ENCODE measurements at regions not wholly inside any gene's neighbourhood (a gene's known extent, or its start where the extent isn't known, plus 50 kb on each side); places are given as distances from the start of the nearest gene placed in this dataset.

DNA sequence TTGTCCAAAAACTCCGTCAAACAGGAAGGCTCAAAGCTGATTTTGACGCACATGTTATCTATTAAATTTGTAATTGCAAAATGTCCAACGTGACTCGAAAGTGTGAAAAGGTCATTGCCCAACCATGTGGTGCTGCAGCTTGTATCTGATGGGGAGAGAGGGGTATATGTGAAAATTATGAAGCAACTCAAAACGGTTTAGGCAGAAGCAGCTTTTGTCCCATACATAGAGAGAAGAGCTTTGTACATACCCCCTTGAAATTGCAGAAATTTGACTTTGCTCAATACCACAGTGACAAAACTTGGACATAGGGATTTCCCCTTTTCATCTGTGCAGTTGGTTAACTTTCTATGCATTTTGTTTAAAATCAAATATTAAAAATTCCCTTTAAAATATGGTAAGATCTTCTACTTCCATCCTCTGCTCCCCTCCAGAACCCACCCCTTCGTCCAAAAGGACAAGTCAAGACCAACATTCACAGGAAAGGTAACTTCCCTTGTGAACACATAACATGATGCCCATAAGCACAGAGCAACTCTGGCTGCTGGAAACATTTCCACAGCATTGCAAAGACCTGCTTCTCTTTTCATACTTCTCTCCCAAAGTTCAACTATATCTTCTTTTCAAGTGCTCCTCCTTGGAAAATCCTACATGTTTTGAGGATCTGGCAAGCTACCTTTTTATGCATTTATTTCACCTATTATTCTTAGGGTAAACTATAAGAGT is 253.7 kb upstream of the THBS1 start:
- Histone ChIP-seq H3K4me3 (no peak overlapping the region), H3K4me1 (peaks cover 0 to 12% (median 5%) of the 10 kb centered on the region in 3 donors), H3K27me3 (no peaks in the 10 kb centered on the region), H3K36me3 (no peaks in the 10 kb centered on the region), H3K9me3 (no peaks in the 10 kb centered on the region), H3K27ac (peak overlapping the region in 1 of 4 donors; percentile 46)
- WGBS, 2 donors: 70 to 76% methylated on average over 6 of the region's 6 CpGs
- no peak for DNase-seq
- TF ChIP-seq, protein P1, sequence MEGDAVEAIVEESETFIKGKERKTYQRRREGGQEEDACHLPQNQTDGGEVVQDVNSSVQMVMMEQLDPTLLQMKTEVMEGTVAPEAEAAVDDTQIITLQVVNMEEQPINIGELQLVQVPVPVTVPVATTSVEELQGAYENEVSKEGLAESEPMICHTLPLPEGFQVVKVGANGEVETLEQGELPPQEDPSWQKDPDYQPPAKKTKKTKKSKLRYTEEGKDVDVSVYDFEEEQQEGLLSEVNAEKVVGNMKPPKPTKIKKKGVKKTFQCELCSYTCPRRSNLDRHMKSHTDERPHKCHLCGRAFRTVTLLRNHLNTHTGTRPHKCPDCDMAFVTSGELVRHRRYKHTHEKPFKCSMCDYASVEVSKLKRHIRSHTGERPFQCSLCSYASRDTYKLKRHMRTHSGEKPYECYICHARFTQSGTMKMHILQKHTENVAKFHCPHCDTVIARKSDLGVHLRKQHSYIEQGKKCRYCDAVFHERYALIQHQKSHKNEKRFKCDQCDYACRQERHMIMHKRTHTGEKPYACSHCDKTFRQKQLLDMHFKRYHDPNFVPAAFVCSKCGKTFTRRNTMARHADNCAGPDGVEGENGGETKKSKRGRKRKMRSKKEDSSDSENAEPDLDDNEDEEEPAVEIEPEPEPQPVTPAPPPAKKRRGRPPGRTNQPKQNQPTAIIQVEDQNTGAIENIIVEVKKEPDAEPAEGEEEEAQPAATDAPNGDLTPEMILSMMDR (IDR thresholded peaks at IDR 0.05): no peak
- no peak for TF ChIP-seq POLR2A (IDR thresholded peaks at IDR 0.05)
- intact Hi-C loops (cut with DNase I): no loop called here

DNA sequence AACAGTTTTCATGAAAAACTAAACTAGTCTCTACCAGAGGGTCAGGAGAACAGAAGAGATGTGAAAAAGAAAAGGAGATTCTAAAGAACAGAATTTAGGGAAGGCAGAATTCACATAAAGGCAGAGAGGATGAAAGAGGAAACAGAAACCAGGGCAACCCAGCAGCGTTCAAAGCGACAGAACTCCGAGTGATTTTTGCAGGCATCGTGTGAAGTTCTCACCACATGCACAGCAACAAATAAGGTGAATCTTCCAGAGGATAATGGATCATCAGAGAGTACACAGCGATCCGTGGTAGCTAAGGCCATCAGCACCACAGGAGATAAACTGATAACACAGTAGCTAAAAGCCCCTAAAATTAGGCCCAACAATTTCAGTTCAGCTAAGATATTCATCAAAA is 250.8 kb upstream of the THBS1 start:
- WGBS, 2 donors: 77 to 81% methylated on average over 6 of the region's 6 CpGs
- DNase-seq: no peak
- Histone ChIP-seq H3K27me3 (no peaks in the 10 kb centered on the region), H3K4me1 (peaks cover 4 to 33% (median 17%) of the 10 kb centered on the region in 3 donors), H3K9me3 (no peaks in the 10 kb centered on the region), H3K27ac (no peak overlapping the region), H3K4me3 (no peak overlapping the region), H3K36me3 (no peaks in the 10 kb centered on the region)
- no peak for TF ChIP-seq POLR2A (IDR thresholded peaks at IDR 0.05)
- TF ChIP-seq, protein P1 (IDR thresholded peaks at IDR 0.05): no peak
- intact Hi-C loops (cut with DNase I): no loop called here

DNA sequence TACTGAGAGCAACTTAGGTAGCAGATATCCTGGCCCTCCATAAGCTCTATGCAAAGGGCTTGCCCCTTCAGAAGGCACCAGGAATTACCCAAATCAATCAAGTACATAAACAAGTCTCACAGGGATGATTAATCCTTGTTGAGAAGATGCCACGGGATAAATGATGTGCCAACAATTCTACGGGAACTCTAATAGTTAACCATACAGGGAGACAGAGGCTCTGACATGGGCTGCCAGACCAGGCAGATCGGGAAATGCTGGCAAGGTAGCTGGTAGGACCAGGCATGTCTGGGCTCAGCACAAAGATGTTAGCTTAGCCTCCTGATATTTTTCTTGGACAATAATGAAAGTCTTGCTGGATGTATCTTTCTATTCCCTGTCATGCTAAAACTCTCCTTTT is 249.3 kb upstream of the THBS1 start:
- no peak for DNase-seq
- TF ChIP-seq, protein P1 (IDR thresholded peaks at IDR 0.05): no peak
- TF ChIP-seq POLR2A (IDR thresholded peaks at IDR 0.05): no peak
- Histone ChIP-seq H3K4me3 (no peak overlapping the region), H3K4me1 (peaks cover 4 to 42% (median 17%) of the 10 kb centered on the region in 3 donors), H3K27ac (peak overlapping the region; percentile 3 to 59 (median 34)), H3K36me3 (no peaks in the 10 kb centered on the region), H3K27me3 (no peaks in the 10 kb centered on the region), H3K9me3 (no peaks in the 10 kb centered on the region)
- whole genome bisulfite sequencing, 2 donors: 39 to 40% methylated on average over 3 of the region's 3 CpGs
- intact Hi-C loops (cut with DNase I): no loop called here

DNA sequence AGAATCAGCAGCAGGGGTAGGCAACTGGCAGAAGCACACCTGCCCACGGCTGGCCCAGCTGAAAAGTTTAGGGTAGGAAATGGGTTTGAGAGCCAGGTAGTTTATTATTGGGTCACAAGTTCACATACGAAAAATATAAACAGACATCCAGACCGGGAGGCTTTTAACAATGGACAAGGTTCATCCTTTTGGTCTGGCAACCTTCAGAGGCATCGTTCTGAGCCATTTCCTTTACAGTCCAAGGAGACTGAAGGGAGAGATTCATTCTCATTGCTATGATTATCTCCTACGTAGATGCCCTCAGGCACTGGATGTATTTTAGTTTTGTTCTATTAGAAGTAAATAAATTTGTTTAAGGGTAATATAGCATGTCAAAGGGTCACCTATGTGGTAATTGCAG is 248.0 kb upstream of the THBS1 start:
- 27 to 36% methylated on average over 5 of the region's 5 CpGs for WGBS, 2 donors
- Histone ChIP-seq H3K36me3 (no peaks in the 10 kb centered on the region), H3K9me3 (no peaks in the 10 kb centered on the region), H3K4me3 (no peak overlapping the region), H3K4me1 (peaks cover 4 to 42% (median 21%) of the 10 kb centered on the region in 3 donors), H3K27ac (peak overlapping the region in 3 of 4 donors; percentile 24 to 59 (median 44)), H3K27me3 (no peaks in the 10 kb centered on the region)
- DNase-seq: no peak
- TF ChIP-seq, protein P1 (IDR thresholded peaks at IDR 0.05): no peak
- no peak for TF ChIP-seq POLR2A (IDR thresholded peaks at IDR 0.05)
- intact Hi-C loops (cut with DNase I): no loop called here

DNA sequence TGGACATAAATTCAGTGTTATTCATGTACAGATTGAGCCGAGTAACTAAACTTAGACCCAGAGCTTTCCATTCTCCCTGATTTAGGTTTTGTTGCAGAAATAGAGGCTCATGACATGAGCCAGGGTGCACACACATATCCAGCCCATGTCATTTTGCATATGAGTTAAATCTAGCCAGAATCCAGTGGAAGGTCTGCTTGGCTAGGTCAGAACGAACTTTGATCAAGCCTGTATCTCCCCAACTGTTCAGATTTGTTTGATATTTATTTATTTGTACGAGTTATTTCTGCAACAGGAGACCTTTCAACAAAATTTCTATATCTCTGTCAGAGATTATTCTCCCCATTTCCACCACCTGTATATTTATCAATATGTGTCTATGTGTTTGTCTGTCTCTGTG is 247.5 kb upstream of the THBS1 start:
- 74% methylated on average over 3 of the region's 3 CpGs for WGBS, 2 donors
- intact Hi-C loops (cut with DNase I): no loop called here
- TF ChIP-seq POLR2A (IDR thresholded peaks at IDR 0.05): no peak
- TF ChIP-seq, protein P1 (IDR thresholded peaks at IDR 0.05): no peak

More for the DNA sequence above, 247.5 kb upstream of the THBS1 start:
- DNase-seq: no peak
- Histone ChIP-seq H3K27me3 (no peaks in the 10 kb centered on the region), H3K4me3 (no peak overlapping the region), H3K27ac (peak overlapping the region in 2 of 4 donors; percentile 24 to 44), H3K9me3 (no peaks in the 10 kb centered on the region), H3K36me3 (no peaks in the 10 kb centered on the region), H3K4me1 (peaks cover 4 to 42% (median 21%) of the 10 kb centered on the region in 3 donors)

All from esophagus squamous epithelium (tissue), 5 donors.